ENCODE measurements at regions not wholly inside any gene's neighbourhood (a gene's known extent, or its start where the extent isn't known, plus 50 kb on each side); places are given as distances from the start of the nearest gene placed in this dataset.
"Not testable (repeated sequence)": the region's sequence is repeated elsewhere in the genome, so short reads cannot be mapped to it uniquely, and the experiment has no call there.

DNA sequence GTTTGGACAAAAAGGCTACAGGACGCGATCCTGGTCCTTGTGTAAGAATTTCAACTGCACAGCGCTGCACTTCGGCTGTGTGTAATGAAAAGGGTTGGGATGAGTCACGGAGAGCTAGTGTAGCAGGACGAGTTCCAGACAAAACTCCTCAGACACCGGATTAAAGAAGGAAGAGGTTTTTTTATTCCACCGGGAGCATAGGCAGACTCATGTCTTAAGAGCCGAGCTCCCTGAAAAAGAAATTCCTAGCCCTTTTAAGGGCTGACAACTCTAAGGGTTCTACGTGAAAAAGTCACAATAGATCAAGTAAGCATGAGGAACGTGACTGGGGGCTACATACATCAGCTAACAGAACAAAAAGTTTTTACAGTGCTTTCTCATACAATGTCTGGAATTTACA lies 54.8 kb upstream of the FAM90A1 start:
- 60% methylated on average over 11 of the region's 11 CpGs for WGBS
- H3K27ac ChIP-seq; intact Hi-C loops (cut with DNase I); H3K4me1 ChIP-seq (replicated peaks); H3K27me3 ChIP-seq (replicated peaks; ENCODE audit: insufficient read depth); H3K36me3 ChIP-seq; H3K9me3 ChIP-seq; DNase-seq (ENCODE audit: low spot score); H3K4me3 ChIP-seq: not testable (repeated sequence)

DNA sequence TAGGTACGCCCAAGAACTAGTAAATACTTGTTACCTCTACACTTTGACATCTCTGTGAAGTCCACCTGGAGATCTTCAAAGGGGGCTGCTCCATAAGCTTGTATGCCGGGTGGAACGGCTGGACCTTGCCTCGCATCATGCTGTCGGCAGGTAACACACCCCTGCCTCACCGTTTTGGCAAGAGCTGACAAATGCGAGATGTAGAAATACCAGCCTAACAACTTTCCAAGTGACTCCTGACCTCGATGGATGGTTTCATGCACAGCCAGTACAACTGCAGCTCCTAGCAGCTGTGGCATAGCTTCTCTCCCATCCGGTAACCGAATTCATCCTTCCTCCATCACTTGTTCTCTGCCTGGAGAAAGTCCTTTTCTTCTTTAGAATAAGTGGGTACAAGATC lies 58.3 kb upstream of the FAM90A1 start:
- intact Hi-C loops (cut with DNase I); DNase-seq (ENCODE audit: low spot score); H3K4me1 ChIP-seq (replicated peaks); H3K9me3 ChIP-seq; H3K27ac ChIP-seq; H3K4me3 ChIP-seq; H3K36me3 ChIP-seq; H3K27me3 ChIP-seq (replicated peaks; ENCODE audit: insufficient read depth): not testable (repeated sequence)
- WGBS, result 53% methylated on average over 10 of the region's 10 CpGs

DNA sequence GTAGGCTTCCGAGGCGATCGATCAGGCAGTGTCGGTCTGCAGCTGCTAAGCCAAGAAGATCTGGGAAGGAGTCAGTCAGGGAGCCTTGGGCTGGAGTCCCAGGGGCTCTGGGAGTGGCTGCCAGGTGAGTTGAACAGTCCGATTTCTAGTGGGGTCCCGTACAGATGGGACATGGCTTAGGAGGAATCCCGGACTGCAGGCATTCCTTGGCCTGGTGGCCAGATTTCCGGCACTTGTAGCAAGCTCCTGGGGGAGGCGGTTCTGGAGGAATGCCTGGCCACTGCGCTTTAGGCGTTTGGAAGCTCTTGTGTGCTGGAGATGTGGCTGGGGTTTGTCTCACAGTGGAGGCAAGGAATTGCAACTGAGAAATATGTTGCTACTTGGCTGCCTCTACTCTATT lies 64.3 kb upstream of the FAM90A1 start:
- WGBS, result 84% methylated on average over 11 of the region's 11 CpGs
- H3K27me3 ChIP-seq (replicated peaks; ENCODE audit: insufficient read depth); intact Hi-C loops (cut with DNase I); H3K4me1 ChIP-seq (replicated peaks); H3K9me3 ChIP-seq; DNase-seq (ENCODE audit: low spot score); H3K36me3 ChIP-seq; H3K4me3 ChIP-seq; H3K27ac ChIP-seq: not testable (repeated sequence)

DNA sequence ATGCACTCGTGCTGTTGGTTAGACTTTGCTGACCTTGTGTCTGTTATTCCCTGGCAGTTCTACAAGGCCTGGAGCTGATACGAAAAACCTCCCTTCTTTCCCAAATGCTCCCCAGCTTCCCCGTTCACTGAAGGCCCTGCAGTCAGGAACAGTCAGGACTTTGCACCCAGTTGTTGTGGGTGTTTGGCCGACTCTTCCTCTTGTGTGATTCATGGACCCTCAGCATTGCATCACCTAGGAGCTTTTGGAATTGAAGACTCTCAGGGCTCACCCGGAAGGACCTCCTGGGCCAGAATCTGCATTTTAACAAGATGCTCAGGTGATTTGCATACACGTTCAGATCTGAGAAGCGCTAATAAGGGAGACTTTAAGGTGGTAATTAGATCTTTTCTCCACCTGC lies 67.2 kb upstream of the FAM90A1 start:
- intact Hi-C loops (cut with DNase I); H3K27ac ChIP-seq; H3K9me3 ChIP-seq; H3K4me3 ChIP-seq; H3K36me3 ChIP-seq; H3K27me3 ChIP-seq (replicated peaks; ENCODE audit: insufficient read depth); DNase-seq (ENCODE audit: low spot score); H3K4me1 ChIP-seq (replicated peaks): not testable (repeated sequence)
- WGBS, result 86% methylated on average over 7 of the region's 7 CpGs

DNA sequence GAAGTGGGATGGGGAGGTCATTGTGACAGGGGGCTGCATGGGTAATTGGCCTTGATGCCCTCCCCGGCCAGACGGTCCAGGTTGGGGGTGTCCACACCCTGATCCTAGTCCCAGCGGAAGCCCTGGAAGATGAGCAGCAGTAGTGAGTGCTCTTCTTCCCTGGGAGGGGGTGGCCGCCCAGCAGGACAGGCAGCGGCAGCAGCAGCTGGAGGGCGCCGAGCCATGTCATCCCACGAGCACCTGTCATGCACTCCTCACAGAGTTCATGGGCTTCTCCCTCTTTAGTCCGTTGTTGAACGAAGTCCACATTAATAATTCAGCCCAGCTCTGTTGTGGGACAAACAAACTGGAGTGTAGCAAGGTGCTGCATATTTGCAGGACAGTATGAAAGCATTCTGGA lies 81.2 kb upstream of the FAM90A1 start:
- intact Hi-C loops (cut with DNase I); H3K4me1 ChIP-seq (replicated peaks); H3K27me3 ChIP-seq (replicated peaks; ENCODE audit: insufficient read depth); H3K27ac ChIP-seq; H3K36me3 ChIP-seq; DNase-seq (ENCODE audit: low spot score); H3K9me3 ChIP-seq; H3K4me3 ChIP-seq: not testable (repeated sequence)
- 20% methylated on average over 3 of the region's 10 CpGs for WGBS

GRCh38 chr12:8315997-8316396 lies 88.6 kb upstream of the FAM90A1 start:
- H3K4me3 ChIP-seq; H3K36me3 ChIP-seq; intact Hi-C loops (cut with DNase I); H3K4me1 ChIP-seq (replicated peaks); DNase-seq (ENCODE audit: low spot score); H3K9me3 ChIP-seq; H3K27ac ChIP-seq; H3K27me3 ChIP-seq (replicated peaks; ENCODE audit: insufficient read depth): not testable (repeated sequence)
- 94% methylated on average over 4 of the region's 4 CpGs for WGBS

DNA sequence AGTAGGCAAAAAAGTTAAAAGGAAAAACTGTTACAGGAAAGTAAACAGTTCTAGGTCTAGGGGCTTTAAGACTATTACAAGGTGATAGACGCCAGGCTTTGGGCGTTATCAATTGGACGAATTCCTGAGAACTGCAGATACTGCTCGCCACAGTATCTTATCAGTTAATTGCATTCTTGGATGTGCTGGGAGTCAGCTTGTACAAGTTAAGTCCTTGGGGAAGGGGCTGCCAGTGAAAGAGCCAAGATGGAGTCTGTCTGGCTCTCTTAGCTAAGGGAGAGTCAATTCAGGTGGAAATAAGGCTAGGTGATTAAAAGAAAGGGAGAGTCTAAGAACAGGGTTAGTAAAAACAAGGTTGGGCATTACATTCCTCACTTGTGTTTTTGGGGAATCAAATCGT lies 90.3 kb upstream of the FAM90A1 start:
- H3K4me3 ChIP-seq; H3K9me3 ChIP-seq; H3K36me3 ChIP-seq; H3K4me1 ChIP-seq (replicated peaks); H3K27ac ChIP-seq; H3K27me3 ChIP-seq (replicated peaks; ENCODE audit: insufficient read depth); DNase-seq (ENCODE audit: low spot score); intact Hi-C loops (cut with DNase I): not testable (repeated sequence)
- 64% methylated on average over 5 of the region's 5 CpGs for whole genome bisulfite sequencing

- 20% methylated on average over 11 of the region's 11 CpGs for WGBS
- H3K9me3 ChIP-seq; H3K27me3 ChIP-seq (replicated peaks; ENCODE audit: insufficient read depth); H3K4me1 ChIP-seq (replicated peaks); DNase-seq (ENCODE audit: low spot score); H3K27ac ChIP-seq; intact Hi-C loops (cut with DNase I); H3K36me3 ChIP-seq; H3K4me3 ChIP-seq: not testable (repeated sequence)
Observed at GRCh38 chr12:8320251-8320730, 92.9 kb upstream of the FAM90A1 start.

GRCh38 chr12:8320791-8321370 lies 93.5 kb upstream of the FAM90A1 start:
- 64% methylated on average over 7 of the region's 7 CpGs for WGBS
- H3K36me3 ChIP-seq; intact Hi-C loops (cut with DNase I); H3K27me3 ChIP-seq (replicated peaks; ENCODE audit: insufficient read depth); H3K4me1 ChIP-seq (replicated peaks); H3K27ac ChIP-seq; H3K9me3 ChIP-seq; H3K4me3 ChIP-seq; DNase-seq (ENCODE audit: low spot score): not testable (repeated sequence)

DNA sequence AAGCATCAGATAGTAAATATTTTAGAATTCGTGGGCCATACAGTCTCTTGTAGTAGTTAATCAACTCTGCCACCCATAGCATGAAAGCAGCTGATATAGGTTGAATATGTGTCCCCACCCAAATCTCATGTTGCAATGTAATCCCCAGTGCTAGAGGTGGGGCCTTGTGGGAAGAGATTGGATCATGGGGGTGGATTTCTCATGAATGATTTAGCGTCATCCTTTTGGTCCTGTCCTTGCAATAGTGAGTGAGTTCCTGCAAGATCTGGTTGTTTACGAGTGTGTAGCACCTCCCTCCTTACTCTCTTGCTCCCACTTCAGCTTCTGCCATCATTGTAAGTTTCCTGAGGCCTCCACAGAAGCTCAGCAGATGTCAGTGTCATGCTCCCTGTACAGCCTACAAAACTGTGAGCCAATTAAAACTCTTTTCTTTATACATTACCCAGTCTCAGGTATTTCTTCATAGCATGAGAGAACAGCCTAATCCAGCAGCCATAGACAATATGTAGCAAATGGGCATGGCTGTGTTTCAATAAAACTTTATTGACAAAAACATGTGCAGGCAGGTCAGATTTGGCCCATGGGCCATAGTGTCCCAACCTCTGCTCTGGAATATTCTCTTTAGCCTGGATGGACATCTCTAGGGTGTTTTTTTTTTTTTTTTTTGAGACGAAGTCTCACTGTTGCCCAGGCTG lies 97.9 kb upstream of the FAM90A1 start:
- WGBS, result 85% methylated on average over 4 of the region's 4 CpGs
- H3K4me3 ChIP-seq; H3K9me3 ChIP-seq; intact Hi-C loops (cut with DNase I); DNase-seq (ENCODE audit: low spot score); H3K27ac ChIP-seq; H3K4me1 ChIP-seq (replicated peaks); H3K27me3 ChIP-seq (replicated peaks; ENCODE audit: insufficient read depth); H3K36me3 ChIP-seq: not testable (repeated sequence)

DNA sequence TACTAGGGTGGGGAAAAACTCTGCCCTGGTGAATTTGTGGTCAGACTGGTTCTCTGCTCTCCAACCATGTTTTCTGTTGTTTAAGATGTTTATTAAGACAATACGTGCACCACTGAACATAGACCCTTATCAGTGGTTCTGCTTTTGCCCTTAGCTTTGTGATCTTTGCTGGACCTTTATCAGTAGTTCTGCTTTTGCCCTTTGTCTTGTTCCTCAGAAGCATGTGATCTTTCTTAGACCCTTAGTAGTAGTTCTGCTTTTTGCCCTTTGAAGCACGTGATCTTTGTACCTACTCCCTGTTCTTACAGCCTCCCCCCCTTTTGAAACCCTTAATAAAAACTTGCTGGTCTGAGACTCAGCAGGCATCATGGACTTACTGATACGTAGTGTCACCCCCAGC lies 101.4 kb upstream of the FAM90A1 start:
- H3K27ac ChIP-seq, result not testable (repeated sequence)

GRCh38 chr12:8332373-8332772 lies 105.0 kb upstream of the FAM90A1 start:
- H3K27me3 ChIP-seq (replicated peaks; ENCODE audit: insufficient read depth); DNase-seq (ENCODE audit: low spot score); H3K36me3 ChIP-seq; H3K9me3 ChIP-seq; H3K4me1 ChIP-seq (replicated peaks); H3K27ac ChIP-seq; intact Hi-C loops (cut with DNase I); H3K4me3 ChIP-seq: not testable (repeated sequence)
- 88% methylated on average over 2 of the region's 2 CpGs for WGBS

More for the DNA sequence above, 101.4 kb upstream of the FAM90A1 start:
- H3K4me3 ChIP-seq; H3K9me3 ChIP-seq; H3K36me3 ChIP-seq; H3K27me3 ChIP-seq (replicated peaks; ENCODE audit: insufficient read depth); H3K4me1 ChIP-seq (replicated peaks); DNase-seq (ENCODE audit: low spot score); intact Hi-C loops (cut with DNase I): not testable (repeated sequence)
- WGBS, result 82% methylated on average over 3 of the region's 3 CpGs

DNA sequence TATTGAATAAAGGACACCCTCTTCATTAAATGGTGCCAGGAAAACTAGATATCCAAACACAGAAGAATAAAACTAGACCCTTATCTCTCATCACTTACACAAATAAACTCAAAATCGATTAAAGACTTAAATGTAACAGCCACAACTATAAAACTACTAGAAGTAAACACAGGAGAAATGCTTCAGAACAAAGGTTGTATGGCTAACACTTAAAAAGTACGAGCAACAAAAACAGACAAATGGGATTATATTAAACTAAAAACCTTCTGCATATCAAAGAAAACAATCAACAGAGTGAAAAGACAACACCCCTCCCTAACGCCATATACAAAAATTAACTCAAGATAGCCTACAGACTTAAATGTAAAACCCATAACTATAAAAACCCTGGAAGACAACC lies 104.7 kb upstream of the CLEC6A start:
- H3K27me3 ChIP-seq (replicated peaks; ENCODE audit: insufficient read depth); DNase-seq (ENCODE audit: low spot score); H3K36me3 ChIP-seq; H3K9me3 ChIP-seq; H3K4me1 ChIP-seq (replicated peaks); intact Hi-C loops (cut with DNase I); H3K27ac ChIP-seq; H3K4me3 ChIP-seq: not testable (repeated sequence)
- 50% methylated on average over 3 of the region's 3 CpGs for WGBS

Data from prostate gland (tissue), 2 donors.